Epithelial cell of esophagus (primary cell): ENCODE measurements at regions not wholly inside any gene's neighbourhood (a gene's known extent, or its start where the extent isn't known, plus 50 kb on each side); places are given as distances from the start of the nearest gene placed in this dataset.

Experiments
- DNase-seq: peaks from one replicate; pipeline ENCODE4 v3.0.0; 2010; ENCODE audit warnings: low read depth
- H3K4me3 ChIP-seq: 2 replicates; pipeline ENCODE4 v1.5.1; 2011; ENCODE audit warnings: mild to moderate bottlenecking, low read length, control low read depth
- CTCF ChIP-seq: IDR thresholded peaks from 2 replicates; pipeline ENCODE4 v1.5.1; 2011; ENCODE audit warnings: low read depth, mild to moderate bottlenecking, low read length, control low read depth, inconsistent platforms; ENCODE audit not compliant: insufficient read depth; ENCODE audit errors: missing control alignments

GRCh38 chr4:3864742-3865721 lies 98.8 kb downstream of the ADRA2C start:
- TF ChIP-seq CTCF, result no peak
- no peak for DNase-seq
- H3K4me3 ChIP-seq, result no peak overlapping the region

DNA sequence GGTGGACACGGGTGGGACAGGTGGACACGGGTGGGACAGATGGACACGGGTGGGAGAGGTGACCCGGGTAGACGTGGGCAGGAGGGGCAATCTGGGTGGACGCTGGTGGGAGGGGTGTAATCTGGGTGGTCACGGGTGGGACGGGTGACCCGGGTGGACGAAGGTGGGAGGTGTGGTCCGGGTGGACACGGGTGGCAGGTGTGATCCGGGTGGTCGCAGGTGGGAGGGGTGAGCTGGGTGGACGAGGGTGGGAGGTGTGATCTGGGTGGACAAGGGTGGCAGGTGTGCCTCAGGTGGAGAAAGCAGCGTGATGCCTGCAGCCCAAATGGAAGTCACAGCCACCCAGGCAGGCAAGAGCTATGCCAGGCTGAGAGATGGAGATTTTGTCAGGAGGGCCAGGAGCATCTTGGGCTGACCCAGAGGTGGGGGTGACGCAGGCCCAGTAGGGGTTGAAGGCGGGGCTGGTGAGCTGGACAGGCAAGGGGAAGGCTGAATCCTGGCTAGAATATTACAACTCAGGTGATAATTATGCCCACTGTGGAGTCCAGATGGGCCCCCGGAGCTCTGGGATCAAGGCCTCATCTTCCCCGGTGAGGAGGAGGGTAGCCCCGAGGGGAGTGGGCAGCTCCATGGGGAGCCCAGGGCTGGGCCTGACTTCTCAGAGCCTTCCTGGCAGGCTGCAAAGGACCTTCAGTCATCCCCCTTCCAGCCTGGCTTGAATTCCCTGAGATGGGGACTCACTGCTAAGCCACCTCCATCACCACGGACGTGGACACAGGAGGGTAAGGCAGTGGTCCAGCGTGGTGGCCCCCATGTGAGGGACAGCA lies 100.0 kb downstream of the ADRA2C start:
- H3K4me3 ChIP-seq, result no peak overlapping the region
- no peak for TF ChIP-seq CTCF
- no peak for DNase-seq

DNA sequence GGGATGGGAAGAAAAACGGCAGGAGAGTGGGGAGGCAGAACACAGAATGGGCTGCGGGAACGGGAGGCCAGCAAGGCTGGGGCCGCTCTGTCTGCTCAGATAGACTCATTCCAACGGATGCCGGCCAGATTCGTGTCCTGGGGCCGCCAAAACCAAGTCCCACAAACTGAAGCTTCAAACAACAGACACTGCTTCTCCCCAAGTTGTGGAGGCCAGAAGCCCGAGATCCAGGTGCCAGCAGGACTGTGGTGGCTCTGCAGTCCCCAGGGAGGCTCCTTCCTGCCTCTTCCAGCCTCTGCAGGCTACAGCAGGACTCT lies 100.6 kb downstream of the ADRA2C start:
- TF ChIP-seq CTCF, result no peak
- H3K4me3 ChIP-seq, result no peak overlapping the region
- DNase-seq, result no peak

- TF ChIP-seq CTCF, result no peak
- H3K4me3 ChIP-seq, result no peak overlapping the region
- no peak for DNase-seq
Observed at GRCh38 chr4:3867403-3868100, 101.4 kb downstream of the ADRA2C start.

DNA sequence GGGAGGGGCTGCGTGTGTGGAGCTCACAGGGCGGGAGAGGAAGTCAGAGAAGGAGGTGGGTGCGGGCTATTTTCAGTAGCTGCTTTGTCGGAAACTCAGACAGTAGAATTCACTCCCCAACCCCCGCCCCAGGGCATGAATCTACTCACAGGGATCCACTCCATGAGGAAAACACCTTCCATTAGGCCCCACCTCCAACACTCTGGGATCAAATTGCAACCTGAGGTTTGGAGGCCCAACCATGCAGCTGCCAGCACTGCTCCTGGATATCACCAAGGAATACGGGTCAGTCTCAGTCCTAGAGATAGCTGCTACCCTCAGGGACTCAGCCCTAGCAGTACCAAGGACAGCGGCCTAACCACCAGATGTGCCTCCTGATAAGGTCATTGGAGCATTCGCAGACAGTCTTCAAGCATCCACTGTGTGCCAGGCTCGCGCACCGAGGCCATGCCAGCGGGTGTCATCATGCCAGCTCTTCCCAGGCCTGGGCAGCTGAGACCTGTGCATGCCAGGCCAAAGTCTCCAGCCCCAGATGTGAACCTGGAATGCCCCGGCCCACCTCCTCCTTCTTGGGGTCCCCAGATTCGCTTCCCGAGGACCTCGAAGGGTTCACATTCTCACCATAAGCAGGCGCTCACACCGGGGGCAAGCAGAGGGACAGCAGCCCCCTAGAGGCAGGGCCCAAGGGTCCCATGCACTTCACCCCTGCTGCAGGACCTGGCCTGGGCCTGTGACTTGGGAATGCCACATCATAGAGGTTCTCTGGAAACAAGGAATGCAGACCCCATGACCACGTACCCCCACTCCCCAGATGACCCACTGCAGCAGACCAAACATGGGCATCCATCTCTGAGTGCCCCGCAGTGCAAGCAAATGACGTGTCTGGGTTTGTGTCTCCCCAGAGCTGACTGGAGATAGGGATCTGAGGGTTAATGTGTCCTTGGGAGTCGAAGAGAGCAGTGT lies 102.3 kb downstream of the ADRA2C start:
- TF ChIP-seq CTCF, result no peak
- DNase-seq, result no peak
- no peak overlapping the region for H3K4me3 ChIP-seq

DNA sequence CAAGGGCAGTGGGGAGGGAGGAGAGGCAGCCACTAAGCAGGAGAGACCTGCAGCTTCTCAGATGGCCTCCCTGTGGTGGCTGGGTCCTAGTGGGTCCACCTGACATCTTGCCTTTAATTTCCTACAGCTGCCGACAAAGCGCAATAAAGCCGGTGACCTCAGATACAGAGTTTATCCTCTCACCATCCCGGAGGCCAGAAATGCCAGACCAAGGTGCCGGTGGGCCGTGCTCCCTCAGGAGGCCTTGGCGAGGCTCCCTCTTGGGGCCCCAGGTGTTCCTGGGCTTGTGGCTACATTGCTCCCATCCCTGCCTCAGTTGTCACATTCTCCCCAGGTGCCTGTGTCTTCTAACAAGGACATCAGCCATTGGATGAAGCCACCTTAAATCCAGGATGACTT lies 103.0 kb downstream of the ADRA2C start:
- no peak for DNase-seq
- TF ChIP-seq CTCF, result no peak

More for the DNA sequence above, 103.0 kb downstream of the ADRA2C start:
- H3K4me3 ChIP-seq, result no peak overlapping the region
